OCI-LY7 (cell line): ENCODE measurements at regions not wholly inside any gene's neighbourhood (a gene's known extent, or its start where the extent isn't known, plus 50 kb on each side); places are given as distances from the start of the nearest gene placed in this dataset.

Source experiments
- BruUV-seq: library from RNA; stranded (reverse); fragments of 400-500 nt; replicated peaks from 2 replicates; lab custom pipeline; 2021; lab: Mats Ljungman, UMichigan
- CTCF ChIA-PET: fragments of 300-600 bp; sonication (Branson Sonifier 250); formaldehyde crosslinking; loops from one replicate; lab custom pipeline; 2022; ENCODE audit warnings: antibody characterized with exemption; ENCODE audit not compliant: unreplicated experiment; lab: Charles Lee
- POLR2A ChIA-PET: fragments of 300-600 bp; sonication (Branson Sonifier 250); formaldehyde crosslinking; loops from one replicate; lab custom pipeline; 2022; ENCODE audit warnings: antibody characterized with exemption; lab: Charles Lee
- DNase-seq: peaks from one replicate; pipeline ENCODE4 v3.0.0-alpha.2; 2015; ENCODE audit warnings: low spot score
- H2AFZ ChIP-seq: fragments of 200-600 bp; sonication (generic), shearing (Covaris generic); 2 replicates; pipeline ENCODE4 v1.6.1; 2014; ENCODE audit warnings: mild to moderate bottlenecking, antibody characterized with exemption, low read length, moderate library complexity
- H3K27ac ChIP-seq: fragments of 200-600 bp; sonication (generic); 2 replicates; pipeline ENCODE4 v1.5.1; 2014; ENCODE audit warnings: mixed run types, low read depth, mild to moderate bottlenecking, moderate library complexity, low read length, inconsistent platforms; ENCODE audit not compliant: poor library complexity, severe bottlenecking
- H3K36me3 ChIP-seq: fragments of 200-600 bp; sonication (generic); 2 replicates; pipeline ENCODE4 v1.6.1; 2014; ENCODE audit warnings: mild to moderate bottlenecking, antibody characterized with exemption, low read length, moderate library complexity, mixed read lengths; ENCODE audit not compliant: insufficient read depth
- H3K4me1 ChIP-seq: fragments of 200-600 bp; sonication (generic); 2 replicates; pipeline ENCODE4 v1.5.1; 2014; ENCODE audit warnings: mild to moderate bottlenecking, low read length; ENCODE audit not compliant: insufficient read depth, poor library complexity, severe bottlenecking
- H3K4me2 ChIP-seq: fragments of 200-600 bp; sonication (generic); 2 replicates; pipeline ENCODE4 v1.6.1; 2014; ENCODE audit warnings: mild to moderate bottlenecking, low read length
- H3K4me3 ChIP-seq: fragments of 200-600 bp; sonication (generic); 2 replicates; pipeline ENCODE4 v1.5.1; 2014; ENCODE audit warnings: mild to moderate bottlenecking, low read depth, low read length; ENCODE audit not compliant: poor library complexity, severe bottlenecking
- H3K79me2 ChIP-seq: fragments of 200-600 bp; sonication (generic); 2 replicates; pipeline ENCODE4 v1.6.1; 2016; ENCODE audit warnings: low read depth, mild to moderate bottlenecking, low read length, moderate library complexity, mixed read lengths; ENCODE audit not compliant: insufficient read depth
- H3K9me2 ChIP-seq: fragments of 200-600 bp; sonication (generic); 2 replicates; pipeline ENCODE4 v1.6.1; 2016; ENCODE audit warnings: mild to moderate bottlenecking, low read length, mixed read lengths; ENCODE audit not compliant: insufficient read depth
- H3K9me3 ChIP-seq: fragments of 200-600 bp; sonication (generic); 2 replicates; pipeline ENCODE4 v1.6.1; 2014; ENCODE audit warnings: mild to moderate bottlenecking, mixed run types, low read length, mixed read lengths
- H4K20me1 ChIP-seq: fragments of 200-600 bp; sonication (generic); 2 replicates; pipeline ENCODE4 v1.6.1; 2014; ENCODE audit warnings: mild to moderate bottlenecking, antibody characterized with exemption, low read length, moderate library complexity, mixed read lengths; ENCODE audit not compliant: insufficient read depth
- EZH2phosphoT487 ChIP-seq: fragments of 200-600 bp; sonication (generic); IDR thresholded peaks from 2 replicates; pipeline ENCODE4 v1.6.1; 2018; ENCODE audit warnings: low read depth, borderline replicate concordance, mild to moderate bottlenecking, mixed run types, antibody characterized with exemption, low read length, moderate library complexity, mixed read lengths
- intact Hi-C: fragments of 100-400 bp; cut with micrococcal nuclease; formaldehyde crosslinking; loops from one replicate; pipeline ENCODE4 v1.10.0; 2022; ENCODE audit not compliant: unreplicated experiment
- TF ChIP-seq, protein P1 (sequence below): fragments of 200-600 bp; sonication (generic); conservative IDR thresholded peaks from 2 replicates; pipeline ENCODE4 v1.5.1; 2014; ENCODE audit warnings: mild to moderate bottlenecking, antibody characterized with exemption, low read length, moderate library complexity, mixed read lengths

GRCh38 chr6:167663316-167663715 lies 163.4 kb upstream of the AFDN start:
- intact Hi-C loops: no loop called here
- Histone ChIP-seq H3K79me2 (no peaks in the 10 kb centered on the region), H4K20me1 (no peaks in the 10 kb centered on the region), H2AFZ (no peak overlapping the region), H3K4me2 (no peak overlapping the region), H3K36me3 (no peaks in the 10 kb centered on the region), H3K9me3 (no peaks in the 10 kb centered on the region), H3K9me2 (no peaks in the 10 kb centered on the region), H3K4me1 (no peaks in the 10 kb centered on the region), H3K4me3 (no peak overlapping the region), H3K27ac (no peak overlapping the region)
- no peak for TF ChIP-seq EZH2phosphoT487
- TF ChIP-seq, protein P1, sequence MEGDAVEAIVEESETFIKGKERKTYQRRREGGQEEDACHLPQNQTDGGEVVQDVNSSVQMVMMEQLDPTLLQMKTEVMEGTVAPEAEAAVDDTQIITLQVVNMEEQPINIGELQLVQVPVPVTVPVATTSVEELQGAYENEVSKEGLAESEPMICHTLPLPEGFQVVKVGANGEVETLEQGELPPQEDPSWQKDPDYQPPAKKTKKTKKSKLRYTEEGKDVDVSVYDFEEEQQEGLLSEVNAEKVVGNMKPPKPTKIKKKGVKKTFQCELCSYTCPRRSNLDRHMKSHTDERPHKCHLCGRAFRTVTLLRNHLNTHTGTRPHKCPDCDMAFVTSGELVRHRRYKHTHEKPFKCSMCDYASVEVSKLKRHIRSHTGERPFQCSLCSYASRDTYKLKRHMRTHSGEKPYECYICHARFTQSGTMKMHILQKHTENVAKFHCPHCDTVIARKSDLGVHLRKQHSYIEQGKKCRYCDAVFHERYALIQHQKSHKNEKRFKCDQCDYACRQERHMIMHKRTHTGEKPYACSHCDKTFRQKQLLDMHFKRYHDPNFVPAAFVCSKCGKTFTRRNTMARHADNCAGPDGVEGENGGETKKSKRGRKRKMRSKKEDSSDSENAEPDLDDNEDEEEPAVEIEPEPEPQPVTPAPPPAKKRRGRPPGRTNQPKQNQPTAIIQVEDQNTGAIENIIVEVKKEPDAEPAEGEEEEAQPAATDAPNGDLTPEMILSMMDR: no peak
- CTCF ChIA-PET: no interaction called here
- BruUV-seq: no TSS peak
- POLR2A ChIA-PET: no interaction called here
- no peak for DNase-seq

- Histone ChIP-seq H3K79me2 (no peaks in the 10 kb centered on the region), H3K4me2 (no peak overlapping the region), H3K4me3 (no peak overlapping the region), H3K36me3 (no peaks in the 10 kb centered on the region), H4K20me1 (no peaks in the 10 kb centered on the region), H3K9me3 (no peaks in the 10 kb centered on the region), H2AFZ (no peak overlapping the region), H3K27ac (no peak overlapping the region), H3K4me1 (no peaks in the 10 kb centered on the region), H3K9me2 (no peaks in the 10 kb centered on the region)
- ChIA-PET CTCF (no interaction called here), POLR2A (interaction anchor here (0.6 kb wide), 1 partner anchor 275 kb away, joined by 3 read pairs; no protein-coding TSS in a partner anchor)
- no peak for TF ChIP-seq EZH2phosphoT487
- TF ChIP-seq, protein P1: no peak
- intact Hi-C loops: no loop called here
- DNase-seq: no peak
- no TSS peak for BruUV-seq
Measured at GRCh38 chr6:167663784-167664443, 162.8 kb upstream of the AFDN start.
